ENCODE measurements at regions not wholly inside any gene's neighbourhood (a gene's known extent, or its start where the extent isn't known, plus 50 kb on each side); places are given as distances from the start of the nearest gene placed in this dataset.
"Not testable (repeated sequence)": the region's sequence is repeated elsewhere in the genome, so short reads cannot be mapped to it uniquely, and the experiment has no call there.

GRCh38 chr5:66234241-66234640, 90.1 kb downstream of the SREK1 start:
- no peak for DNase-seq

- no peak for DNase-seq
Observed at GRCh38 chr5:66238435-66238834, 94.3 kb downstream of the SREK1 start.

- DNase-seq: no peak
Observed at GRCh38 chr5:66239034-66239433, 94.9 kb downstream of the SREK1 start.

- DNase-seq: no peak
Observed at GRCh38 chr5:66241136-66241825, 97.2 kb downstream of the SREK1 start.

GRCh38 chr5:66242050-66242715, 98.1 kb downstream of the SREK1 start:
- no peak for DNase-seq

GRCh38 chr5:66246608-66247007, 102.5 kb downstream of the SREK1 start:
- no peak for DNase-seq

- no peak for DNase-seq
Observed at GRCh38 chr5:66247176-66247960, 103.3 kb downstream of the SREK1 start.

GRCh38 chr5:66248874-66249273, 104.8 kb downstream of the SREK1 start:
- DNase-seq: no peak

GRCh38 chr5:66249920-66250319, 105.8 kb downstream of the SREK1 start:
- no peak for DNase-seq

GRCh38 chr5:66252849-66253248, 108.7 kb downstream of the SREK1 start:
- no peak for DNase-seq

- DNase-seq: no peak
Observed at GRCh38 chr5:66255714-66256113, 111.6 kb downstream of the SREK1 start.

GRCh38 chr5:66273121-66273520, 129.0 kb downstream of the SREK1 start:
- DNase-seq: no peak

GRCh38 chr5:66276986-66277385, 132.9 kb downstream of the SREK1 start:
- no peak for DNase-seq

- DNase-seq: no peak
Observed at GRCh38 chr5:66277981-66278380, 133.9 kb downstream of the SREK1 start.

- no peak for DNase-seq
Observed at GRCh38 chr5:66281294-66281693, 137.2 kb downstream of the SREK1 start.

- DNase-seq: no peak
Observed at GRCh38 chr5:66284588-66285342, 140.7 kb downstream of the SREK1 start.

GRCh38 chr5:66285343-66285922, 141.3 kb downstream of the SREK1 start:
- DNase-seq: no peak

GRCh38 chr5:66291771-66292170, 147.7 kb downstream of the SREK1 start:
- DNase-seq: no peak

- DNase-seq: not testable (repeated sequence)
Observed at GRCh38 chr5:66293851-66294250, 149.8 kb downstream of the SREK1 start.

GRCh38 chr5:66299463-66299862, 155.4 kb downstream of the SREK1 start:
- no peak for DNase-seq

GRCh38 chr5:66302344-66302743, 158.2 kb downstream of the SREK1 start:
- no peak for DNase-seq

- no peak for DNase-seq
Observed at GRCh38 chr5:66306105-66306843, 162.2 kb downstream of the SREK1 start.
